Prostate gland (tissue), 2 donors: ENCODE measurements at regions not wholly inside any gene's neighbourhood (a gene's known extent, or its start where the extent isn't known, plus 50 kb on each side); places are given as distances from the start of the nearest gene placed in this dataset.

ENCODE experiments used
- DNase-seq: peaks from one replicate; pipeline ENCODE4 v3.0.0-alpha.2; 2019; ENCODE audit warnings: low spot score
- H3K27ac ChIP-seq, 2 donors: fragments of 200-600 bp; sonication (generic); 2 replicates each; pipeline ENCODE4 v1.5.1; 2017 to 2019
- H3K27me3 ChIP-seq: fragments of 200-600 bp; sonication (generic); replicated peaks from 2 replicates; pipeline ENCODE4 v1.5.1; 2019; ENCODE audit not compliant: insufficient read depth
- H3K36me3 ChIP-seq, 2 donors: fragments of 200-600 bp; sonication (generic); 1 replicate in 1 of 2; 2 replicates in 1 of 2; pipeline versions ENCODE4 v1.5.1 to v1.8.1; 2017 to 2019
- H3K4me1 ChIP-seq: fragments of 200-600 bp; sonication (generic); replicated peaks from 2 replicates; pipeline ENCODE4 v1.5.1; 2019
- H3K4me3 ChIP-seq, 2 donors: fragments of 200-600 bp; sonication (generic); 2 replicates each; pipeline ENCODE4 v1.5.1; 2017 to 2019
- H3K9me3 ChIP-seq: fragments of 200-600 bp; sonication (generic); 2 replicates; pipeline ENCODE4 v1.5.1; 2017
- POLR2A ChIP-seq: fragments of 450-650 bp; IDR thresholded peaks from one replicate; pipeline ENCODE4 v1.6.1; 2016; ENCODE audit warnings: antibody characterized with exemption, mild to moderate bottlenecking
- POLR2AphosphoS5 ChIP-seq: sonication (generic); formaldehyde crosslinking; IDR thresholded peaks from one replicate; pipeline ENCODE4 v1.6.1; 2017; ENCODE audit warnings: antibody characterized with exemption
- WGBS: methylation state at CpG from one replicate; pipeline ENCODE4 v1.1.5; 2018; 5-methylcytosine and 5-hydroxymethylcytosine counted together
- intact Hi-C: fragments of 100-400 bp; cut with DNase I; formaldehyde crosslinking; loops from one replicate; pipeline ENCODE4 v1.14.2; 2022
- TF ChIP-seq, protein P1 (sequence below), 4 experiments: fragments of 200-600 bp in 2 of 4; fragments of 450-650 bp in 2 of 4; sonication (generic) in 2 of 4; IDR thresholded peaks; 1 replicate in 3 of 4; 2 replicates in 1 of 4; pipeline ENCODE4 v1.5.1; 2016 to 2019; ENCODE audit warnings: antibody characterized with exemption in 4 of 4, mild to moderate bottlenecking in 2 of 4, moderate library complexity in 2 of 4

DNA sequence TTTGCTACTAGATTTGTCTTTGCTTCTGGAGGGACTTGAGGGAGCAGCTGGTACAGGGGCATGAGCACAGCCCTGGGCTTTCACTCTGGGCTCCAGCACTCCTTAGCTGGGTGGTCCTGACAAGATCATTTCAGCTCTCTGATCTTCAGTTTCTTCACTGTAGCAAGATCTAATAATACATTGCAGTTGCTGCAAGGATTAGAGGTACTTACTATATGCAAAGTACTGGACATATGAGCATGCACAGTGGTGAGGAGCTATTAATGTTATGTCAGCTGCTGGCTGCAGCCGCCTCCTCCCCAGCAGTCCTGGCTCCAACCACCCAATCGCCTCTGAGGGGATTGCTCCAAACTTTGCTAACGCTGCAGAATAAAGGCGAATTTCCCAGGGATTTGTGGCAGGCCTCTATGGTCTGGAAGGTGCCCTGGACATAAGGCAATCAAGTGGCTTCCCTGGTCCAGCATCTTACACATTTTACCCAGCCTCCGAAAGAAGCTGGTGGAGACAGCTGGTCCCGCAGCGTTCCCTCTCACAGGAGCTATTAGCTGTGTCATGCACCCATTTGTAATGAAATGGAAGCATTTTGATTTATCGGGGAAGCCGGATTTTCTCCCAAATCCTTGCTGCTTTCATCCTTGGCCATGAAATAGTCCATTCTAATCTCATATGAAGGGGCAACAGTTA is 96.7 kb downstream of the RHOB start:
- no peaks in the 10 kb centered on the region for H3K36me3 ChIP-seq
- TF ChIP-seq, protein P1, sequence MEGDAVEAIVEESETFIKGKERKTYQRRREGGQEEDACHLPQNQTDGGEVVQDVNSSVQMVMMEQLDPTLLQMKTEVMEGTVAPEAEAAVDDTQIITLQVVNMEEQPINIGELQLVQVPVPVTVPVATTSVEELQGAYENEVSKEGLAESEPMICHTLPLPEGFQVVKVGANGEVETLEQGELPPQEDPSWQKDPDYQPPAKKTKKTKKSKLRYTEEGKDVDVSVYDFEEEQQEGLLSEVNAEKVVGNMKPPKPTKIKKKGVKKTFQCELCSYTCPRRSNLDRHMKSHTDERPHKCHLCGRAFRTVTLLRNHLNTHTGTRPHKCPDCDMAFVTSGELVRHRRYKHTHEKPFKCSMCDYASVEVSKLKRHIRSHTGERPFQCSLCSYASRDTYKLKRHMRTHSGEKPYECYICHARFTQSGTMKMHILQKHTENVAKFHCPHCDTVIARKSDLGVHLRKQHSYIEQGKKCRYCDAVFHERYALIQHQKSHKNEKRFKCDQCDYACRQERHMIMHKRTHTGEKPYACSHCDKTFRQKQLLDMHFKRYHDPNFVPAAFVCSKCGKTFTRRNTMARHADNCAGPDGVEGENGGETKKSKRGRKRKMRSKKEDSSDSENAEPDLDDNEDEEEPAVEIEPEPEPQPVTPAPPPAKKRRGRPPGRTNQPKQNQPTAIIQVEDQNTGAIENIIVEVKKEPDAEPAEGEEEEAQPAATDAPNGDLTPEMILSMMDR (IDR thresholded peaks at IDR 0.05) = no peak
- TF ChIP-seq POLR2AphosphoS5 = no peak
- no peak for TF ChIP-seq POLR2A
- no peak for DNase-seq
- no peaks in the 10 kb centered on the region for H3K9me3 ChIP-seq
- H3K27ac ChIP-seq = no peak overlapping the region
- intact Hi-C loops = no loop called here
- 39% methylated on average over 9 of the region's 9 CpGs for WGBS
- H3K4me1 ChIP-seq = no peaks in the 10 kb centered on the region
- H3K27me3 ChIP-seq = no peaks in the 10 kb centered on the region
- no peak overlapping the region for H3K4me3 ChIP-seq

DNA sequence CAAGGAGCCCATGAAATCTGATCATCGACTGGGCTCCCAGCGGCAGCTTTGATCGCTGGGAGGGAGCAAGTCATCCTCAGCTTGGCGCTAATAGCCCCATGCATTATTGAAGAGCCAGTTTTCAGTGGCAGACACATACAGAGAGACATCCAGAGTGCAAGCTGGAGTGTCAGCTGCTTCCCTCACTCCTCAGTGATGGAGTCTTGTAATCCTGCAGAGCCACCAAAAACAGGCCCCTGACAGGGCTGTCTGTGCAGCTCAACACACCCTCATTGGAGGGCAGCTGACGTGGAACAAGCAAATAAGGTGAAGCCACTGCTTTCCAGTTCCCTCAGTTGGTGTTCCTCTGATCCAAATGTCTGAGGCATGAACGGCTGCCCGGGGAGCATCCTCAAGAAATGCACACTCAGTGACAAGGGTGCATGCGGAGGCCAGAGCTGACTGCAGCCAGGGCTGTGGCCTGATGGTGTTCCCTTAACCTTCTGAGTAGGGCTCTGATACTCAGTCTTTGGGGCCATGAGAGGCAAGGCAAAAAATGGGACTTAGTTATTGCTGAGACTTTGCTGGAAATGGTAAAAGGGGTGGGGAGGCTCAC is 97.4 kb downstream of the RHOB start:
- H3K9me3 ChIP-seq = no peaks in the 10 kb centered on the region
- no peaks in the 10 kb centered on the region for H3K36me3 ChIP-seq
- TF ChIP-seq POLR2A (no peak), POLR2AphosphoS5 (no peak)
- TF ChIP-seq, protein P1 (IDR thresholded peaks at IDR 0.05) = no peak
- no peak overlapping the region for H3K4me3 ChIP-seq
- DNase-seq = no peak
- H3K27ac ChIP-seq = no peak overlapping the region
- no peaks in the 10 kb centered on the region for H3K4me1 ChIP-seq
- intact Hi-C loops = no loop called here
- WGBS = 58% methylated on average over 8 of the region's 8 CpGs
- H3K27me3 ChIP-seq = no peaks in the 10 kb centered on the region

DNA sequence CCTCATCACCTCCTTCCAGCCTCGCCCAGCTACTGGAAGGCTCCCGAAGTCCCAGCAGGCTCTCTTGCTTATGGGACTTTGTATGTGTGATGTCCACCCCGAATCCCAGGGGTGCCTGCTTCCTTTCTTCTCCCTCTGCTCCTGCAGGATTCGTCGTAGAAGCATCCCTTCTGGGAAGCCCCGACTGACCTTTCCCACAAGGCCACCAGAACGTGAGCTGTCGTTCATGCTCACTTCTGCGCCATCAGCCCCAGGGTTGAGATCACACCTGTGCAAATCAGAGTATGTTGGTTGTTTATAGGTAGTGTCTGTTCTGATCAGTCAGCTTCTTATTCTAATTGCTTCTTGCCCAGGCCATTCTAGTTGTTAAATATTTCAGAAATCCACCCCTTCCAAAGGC is 101.8 kb downstream of the HS1BP3 start:
- H3K27ac ChIP-seq = no peak overlapping the region
- intact Hi-C loops = no loop called here
- 92% methylated on average over 9 of the region's 9 CpGs for WGBS
- no peaks in the 10 kb centered on the region for H3K9me3 ChIP-seq
- H3K36me3 ChIP-seq = no peaks in the 10 kb centered on the region
- H3K4me3 ChIP-seq = no peak overlapping the region
- no peak for DNase-seq
- TF ChIP-seq, protein P1 (IDR thresholded peaks at IDR 0.05) = no peak
- TF ChIP-seq POLR2A = no peak
- TF ChIP-seq POLR2AphosphoS5 = no peak
- H3K4me1 ChIP-seq = no peaks in the 10 kb centered on the region
- H3K27me3 ChIP-seq = no peaks in the 10 kb centered on the region

DNA sequence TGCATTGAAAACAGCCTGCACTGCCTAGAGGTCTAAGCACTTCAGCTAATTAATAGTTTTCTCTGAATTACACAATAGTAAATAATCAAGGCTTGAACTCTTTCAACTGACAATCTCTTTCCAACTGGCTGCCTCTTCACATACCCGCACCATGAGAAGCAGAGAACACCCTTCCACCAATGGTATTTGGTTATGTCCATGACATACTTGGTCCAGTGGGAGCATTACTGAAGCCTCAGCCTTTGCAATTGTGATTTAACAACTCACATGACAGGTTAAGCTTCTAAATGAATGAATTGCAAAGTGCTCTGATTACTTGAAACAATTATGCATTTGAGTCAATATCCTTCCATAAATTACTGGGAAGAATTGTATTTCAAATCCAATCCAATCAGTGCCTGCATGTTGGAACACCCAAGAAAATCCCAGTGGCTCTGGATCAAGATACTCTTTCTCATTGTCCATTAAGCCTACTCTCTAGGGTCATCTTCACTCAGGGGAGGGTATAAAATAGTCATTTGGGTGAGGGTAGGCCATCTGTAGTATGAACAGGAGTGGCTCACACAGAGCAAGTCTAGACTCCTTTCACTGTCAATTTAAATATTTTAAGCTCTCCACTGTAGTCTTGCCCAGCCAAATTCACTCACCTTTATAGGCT is 101.1 kb downstream of the HS1BP3 start:
- DNase-seq = no peak
- WGBS = 91% methylated on average over 1 of the region's 1 CpG
- Histone ChIP-seq H3K4me3 (no peak overlapping the region), H3K9me3 (no peaks in the 10 kb centered on the region), H3K27ac (no peak overlapping the region), H3K27me3 (no peaks in the 10 kb centered on the region), H3K4me1 (no peaks in the 10 kb centered on the region), H3K36me3 (no peaks in the 10 kb centered on the region)
- intact Hi-C loops = no loop called here
- TF ChIP-seq POLR2AphosphoS5 (no peak), POLR2A (no peak)
- TF ChIP-seq, protein P1 (IDR thresholded peaks at IDR 0.05) = no peak
